ENCODE measurements at regions not wholly inside any gene's neighbourhood (a gene's known extent, or its start where the extent isn't known, plus 50 kb on each side); places are given as distances from the start of the nearest gene placed in this dataset.

- no peak for TF ChIP-seq CTCF (IDR thresholded peaks at IDR 0.05)
- no peak for TF ChIP-seq POLR2A (IDR thresholded peaks at IDR 0.05)
- no peak for TF ChIP-seq EP300 (IDR thresholded peaks at IDR 0.05)
Measured at GRCh38 chrY:16490706-16491105, 1389.3 kb downstream of the CDY2B start.

Data from tibial nerve (tissue), 4 donors.